Renal pelvis (tissue), 1 donor: ENCODE measurements at regions not wholly inside any gene's neighbourhood (a gene's known extent, or its start where the extent isn't known, plus 50 kb on each side); places are given as distances from the start of the nearest gene placed in this dataset.
A peak's percentile ranks its signal among the peaks of the same experiment; 100 is the strongest.

Experiments
- DNase-seq: peaks from one replicate; pipeline ENCODE4 v3.0.0-alpha.2; 2013

- DNase-seq, result no peak
Measured at GRCh38 chr14:76603713-76604112, 157.6 kb upstream of the VASH1 start.

- no peak for DNase-seq
Measured at GRCh38 chr14:76607510-76607909, 153.8 kb upstream of the VASH1 start.

GRCh38 chr14:76612654-76613053 lies 148.6 kb upstream of the VASH1 start:
- DNase-seq, result no peak

- DNase-seq, result no peak
Measured at GRCh38 chr14:76613616-76614015, 147.7 kb upstream of the VASH1 start.

GRCh38 chr14:76615331-76615730 lies 145.9 kb upstream of the VASH1 start:
- no peak for DNase-seq

- DNase-seq, result no peak
Measured at GRCh38 chr14:76617440-76617839, 143.8 kb upstream of the VASH1 start.

GRCh38 chr14:76636602-76637001 lies 124.7 kb upstream of the VASH1 start:
- DNase-seq, result no peak

- no peak for DNase-seq
Measured at GRCh38 chr14:76638841-76639240, 122.4 kb upstream of the VASH1 start.

GRCh38 chr14:76639606-76640229 lies 121.5 kb upstream of the VASH1 start:
- no peak for DNase-seq

- DNase-seq, result no peak
Measured at GRCh38 chr14:76640923-76641395, 120.3 kb upstream of the VASH1 start.

- no peak for DNase-seq
Measured at GRCh38 chr14:76641541-76641940, 119.7 kb upstream of the VASH1 start.

- DNase-seq, result no peak
Measured at GRCh38 chr14:76643887-76644286, 117.4 kb upstream of the VASH1 start.

- DNase-seq, result peak; percentile 22
Measured at GRCh38 chr14:76644855-76645518, 116.3 kb upstream of the VASH1 start.

GRCh38 chr14:76647697-76648298 lies 113.5 kb upstream of the VASH1 start:
- DNase-seq, result peak; percentile 52

GRCh38 chr14:76651410-76652055 lies 109.7 kb upstream of the VASH1 start:
- no peak for DNase-seq

GRCh38 chr14:76653875-76654572 lies 107.2 kb upstream of the VASH1 start:
- DNase-seq, result no peak

GRCh38 chr14:76654573-76655108 lies 106.6 kb upstream of the VASH1 start:
- peak; percentile 40 for DNase-seq

GRCh38 chr14:76655331-76655730 lies 105.9 kb upstream of the VASH1 start:
- DNase-seq, result no peak

- no peak for DNase-seq
Measured at GRCh38 chr14:76656592-76656991, 104.7 kb upstream of the VASH1 start.

- no peak for DNase-seq
Measured at GRCh38 chr14:76657404-76657803, 103.9 kb upstream of the VASH1 start.

GRCh38 chr14:76657846-76658245 lies 103.4 kb upstream of the VASH1 start:
- peak; percentile 47 for DNase-seq

GRCh38 chr14:76662580-76662979 lies 98.7 kb upstream of the VASH1 start:
- DNase-seq, result no peak
